ENCODE measurements at regions not wholly inside any gene's neighbourhood (a gene's known extent, or its start where the extent isn't known, plus 50 kb on each side); places are given as distances from the start of the nearest gene placed in this dataset.

DNA sequence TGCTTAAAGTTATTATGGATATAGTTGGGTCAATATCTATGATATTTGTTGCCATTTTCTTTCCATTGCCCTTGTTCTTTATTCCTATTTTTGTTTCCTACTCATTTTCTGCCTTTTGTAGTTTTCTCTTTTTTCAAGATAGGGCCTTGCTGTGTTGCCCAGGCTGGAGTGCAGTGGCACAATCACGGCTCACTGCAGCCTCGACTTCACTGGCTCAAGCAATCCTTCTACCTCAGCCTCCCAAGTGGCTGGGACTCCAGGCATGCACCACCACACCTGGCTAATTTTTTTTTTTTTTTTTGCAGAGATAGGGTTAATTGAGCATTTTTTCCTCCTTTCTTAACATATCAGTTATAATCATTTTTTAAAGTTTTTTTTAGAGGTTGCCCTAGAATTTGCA, 92.7 kb downstream of the TOMM20 start:
- Histone ChIP-seq H3K27me3 (ENCODE audit: low read length) (no peaks in the 10 kb centered on the region), H4K20me1 (ENCODE audit: insufficient read depth, low read depth, low read length) (no peaks in the 10 kb centered on the region), H3K9me2 (replicated peaks; ENCODE audit: insufficient read depth, low read length) (no peaks in the 10 kb centered on the region), H3K9ac (ENCODE audit: low read length) (no peak overlapping the region), H3K4me1 (ENCODE audit: low read length) (peaks cover 7% of the 10 kb centered on the region), H3K4me3 (ENCODE audit: low read length) (no peak overlapping the region), H3K27ac (ENCODE audit: low read length) (no peak overlapping the region), H3K4me2 (ENCODE audit: low read depth, low read length, poor library complexity, severe bottlenecking) (no peak overlapping the region), H2AFZ (ENCODE audit: low read length) (no peak overlapping the region), H3K79me2 (ENCODE audit: low read length) (no peaks in the 10 kb centered on the region), H3K9me3 (ENCODE audit: low read length) (no peaks in the 10 kb centered on the region), H3K36me3 (ENCODE audit: insufficient read depth, low read length) (no peaks in the 10 kb centered on the region)
- no peak for DNase-seq

DNA sequence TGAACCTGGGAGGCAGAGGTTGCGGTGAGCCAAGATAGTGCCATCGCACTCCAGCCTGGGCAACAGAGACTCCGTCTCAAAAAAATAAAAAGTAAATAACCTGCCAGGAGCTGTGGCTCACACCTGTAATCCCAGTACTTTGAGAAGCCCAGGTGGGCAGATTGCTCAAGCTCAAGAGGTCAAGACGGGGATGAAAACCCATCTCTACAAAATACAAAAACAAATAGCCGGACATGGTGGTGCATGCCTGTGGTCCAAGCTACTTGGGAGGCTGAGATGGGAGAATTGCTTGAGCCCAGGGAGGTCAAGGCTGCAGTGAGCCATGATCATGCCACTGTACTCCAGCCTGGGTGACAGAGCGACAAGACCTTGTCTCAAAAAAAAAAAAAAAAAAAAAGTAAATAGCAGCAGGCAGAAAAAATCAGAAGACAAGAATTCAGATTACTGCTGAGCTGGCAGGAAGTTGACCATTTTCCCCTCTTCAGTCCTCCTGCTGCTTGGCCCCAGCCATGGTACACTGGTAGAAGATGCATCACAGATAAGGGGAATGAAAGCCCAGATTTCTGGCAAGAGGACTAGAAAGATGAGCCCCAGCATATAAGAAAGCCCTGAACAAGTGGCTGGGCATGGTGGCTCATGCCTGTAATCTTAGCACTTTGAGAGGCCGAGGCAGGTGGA, 97.6 kb downstream of the TOMM20 start:
- Histone ChIP-seq H3K4me3 (ENCODE audit: low read length) (no peak overlapping the region), H3K9ac (ENCODE audit: low read length) (no peak overlapping the region), H3K79me2 (ENCODE audit: low read length) (no peaks in the 10 kb centered on the region), H3K27ac (ENCODE audit: low read length) (no peak overlapping the region), H3K9me3 (ENCODE audit: low read length) (no peaks in the 10 kb centered on the region), H3K4me2 (ENCODE audit: low read depth, low read length, poor library complexity, severe bottlenecking) (no peak overlapping the region), H2AFZ (ENCODE audit: low read length) (no peak overlapping the region), H4K20me1 (ENCODE audit: insufficient read depth, low read depth, low read length) (no peaks in the 10 kb centered on the region), H3K9me2 (replicated peaks; ENCODE audit: insufficient read depth, low read length) (no peaks in the 10 kb centered on the region), H3K4me1 (ENCODE audit: low read length) (peaks cover 7% of the 10 kb centered on the region), H3K36me3 (ENCODE audit: insufficient read depth, low read length) (no peaks in the 10 kb centered on the region), H3K27me3 (ENCODE audit: low read length) (no peaks in the 10 kb centered on the region)
- no peak for DNase-seq

DNA sequence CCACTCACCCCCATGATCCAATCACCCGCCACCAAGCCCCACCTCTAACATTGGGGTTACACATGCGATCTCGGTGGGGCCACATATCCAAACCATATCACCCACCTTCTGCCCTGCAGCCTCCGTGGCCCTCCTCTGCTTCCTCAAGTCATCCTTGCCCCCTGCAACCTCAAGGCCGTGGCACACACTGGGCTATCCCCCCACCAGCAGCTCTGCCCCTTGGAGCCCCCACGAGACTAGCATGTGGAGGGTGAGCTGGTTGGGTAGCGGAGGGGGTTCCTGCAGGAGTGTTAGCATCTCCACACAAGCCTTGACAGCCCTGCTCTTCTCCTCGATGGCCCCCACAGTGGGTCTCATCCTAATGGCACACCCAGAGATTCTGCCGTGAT, 100.8 kb downstream of the TOMM20 start:
- no peak overlapping the region for H3K9ac ChIP-seq (ENCODE audit: low read length)
- H3K27ac ChIP-seq (ENCODE audit: low read length): no peak overlapping the region
- H3K36me3 ChIP-seq (ENCODE audit: insufficient read depth, low read length): no peaks in the 10 kb centered on the region
- H3K4me1 ChIP-seq (ENCODE audit: low read length): no peaks in the 10 kb centered on the region
- H3K79me2 ChIP-seq (ENCODE audit: low read length): no peaks in the 10 kb centered on the region
- no peaks in the 10 kb centered on the region for H4K20me1 ChIP-seq (ENCODE audit: insufficient read depth, low read depth, low read length)
- H2AFZ ChIP-seq (ENCODE audit: low read length): no peak overlapping the region
- no peak for DNase-seq
- no peaks in the 10 kb centered on the region for H3K9me2 ChIP-seq (replicated peaks; ENCODE audit: insufficient read depth, low read length)
- no peak overlapping the region for H3K4me2 ChIP-seq (ENCODE audit: low read depth, low read length, poor library complexity, severe bottlenecking)
- H3K27me3 ChIP-seq (ENCODE audit: low read length): no peaks in the 10 kb centered on the region
- H3K4me3 ChIP-seq (ENCODE audit: low read length): no peak overlapping the region
- H3K9me3 ChIP-seq (ENCODE audit: low read length): no peaks in the 10 kb centered on the region

DNA sequence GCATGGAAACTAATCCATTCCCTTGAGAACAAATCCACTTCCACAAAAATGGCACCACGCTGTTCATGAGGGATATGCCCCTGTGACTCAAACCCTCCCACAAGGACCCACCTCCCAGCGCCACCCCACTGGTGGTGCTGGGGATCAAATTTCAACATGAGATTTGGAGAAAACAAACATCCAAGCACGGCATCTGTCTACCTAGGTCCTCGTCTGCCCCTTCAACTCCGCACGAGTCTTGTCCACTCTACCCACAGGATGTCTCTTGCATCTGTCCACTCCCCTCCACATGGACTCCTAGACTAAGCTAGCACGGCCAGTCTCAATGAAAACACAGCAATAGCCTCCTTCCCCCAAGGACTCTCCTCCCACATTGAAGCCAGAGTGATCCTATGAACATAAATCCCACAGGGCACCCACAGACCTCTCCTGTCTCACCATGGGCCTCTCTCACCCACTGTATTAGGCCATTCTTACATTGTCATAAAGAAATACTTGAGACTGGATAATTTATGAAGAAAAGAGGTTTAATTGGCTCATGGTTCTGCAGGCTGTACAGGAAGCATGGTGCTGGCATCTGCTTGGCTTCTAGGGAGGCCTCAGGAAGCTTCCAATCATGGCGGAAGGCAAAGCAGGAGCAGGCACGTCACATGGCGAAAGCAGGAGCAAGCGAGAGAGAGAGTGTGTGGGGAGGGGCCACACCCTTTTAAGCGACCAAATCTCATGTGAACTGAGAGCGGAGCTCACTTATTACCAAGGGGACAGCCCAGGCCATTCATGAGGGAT, 101.4 kb downstream of the TOMM20 start:
- Histone ChIP-seq H3K79me2 (ENCODE audit: low read length) (no peaks in the 10 kb centered on the region), H3K27me3 (ENCODE audit: low read length) (no peaks in the 10 kb centered on the region), H3K9me2 (replicated peaks; ENCODE audit: insufficient read depth, low read length) (no peaks in the 10 kb centered on the region), H3K9me3 (ENCODE audit: low read length) (no peaks in the 10 kb centered on the region), H3K36me3 (ENCODE audit: insufficient read depth, low read length) (no peaks in the 10 kb centered on the region), H3K4me1 (ENCODE audit: low read length) (no peaks in the 10 kb centered on the region), H3K9ac (ENCODE audit: low read length) (no peak overlapping the region), H2AFZ (ENCODE audit: low read length) (no peak overlapping the region), H3K27ac (ENCODE audit: low read length) (no peak overlapping the region), H3K4me2 (ENCODE audit: low read depth, low read length, poor library complexity, severe bottlenecking) (no peak overlapping the region), H4K20me1 (ENCODE audit: insufficient read depth, low read depth, low read length) (no peaks in the 10 kb centered on the region), H3K4me3 (ENCODE audit: low read length) (no peak overlapping the region)
- DNase-seq: no peak

DNA sequence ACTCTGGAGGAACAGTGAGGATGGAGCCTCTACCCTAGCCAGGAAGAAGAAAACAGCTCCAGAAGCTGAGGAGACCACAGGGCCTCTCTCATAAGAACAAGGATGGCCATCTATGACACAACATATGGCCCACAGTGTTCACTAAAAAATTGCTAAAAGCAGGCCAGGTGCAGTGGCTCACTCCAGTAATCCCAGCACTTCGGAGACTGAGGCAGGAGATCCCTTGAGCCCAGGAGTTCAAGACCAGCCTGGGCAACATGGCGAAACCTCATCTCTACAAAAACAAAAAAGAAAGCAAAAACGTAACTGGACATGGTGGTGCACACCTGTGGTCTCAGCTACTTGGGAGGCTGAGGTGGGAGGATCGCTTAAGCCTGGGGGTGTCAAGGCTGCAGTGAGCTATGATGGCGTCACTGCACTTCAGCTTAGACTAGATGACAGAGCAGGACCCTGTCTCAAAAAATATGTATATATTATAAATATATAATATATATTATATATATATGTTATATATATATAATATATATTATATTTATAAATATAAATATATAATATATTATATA, 103.1 kb downstream of the TOMM20 start:
- Histone ChIP-seq H3K4me2 (ENCODE audit: low read depth, low read length, poor library complexity, severe bottlenecking) (no peak overlapping the region), H3K4me3 (ENCODE audit: low read length) (no peak overlapping the region), H3K27ac (ENCODE audit: low read length) (no peak overlapping the region), H3K4me1 (ENCODE audit: low read length) (no peaks in the 10 kb centered on the region), H3K27me3 (ENCODE audit: low read length) (no peaks in the 10 kb centered on the region), H3K36me3 (ENCODE audit: insufficient read depth, low read length) (no peaks in the 10 kb centered on the region), H3K79me2 (ENCODE audit: low read length) (no peaks in the 10 kb centered on the region), H3K9ac (ENCODE audit: low read length) (no peak overlapping the region), H3K9me2 (replicated peaks; ENCODE audit: insufficient read depth, low read length) (no peaks in the 10 kb centered on the region), H2AFZ (ENCODE audit: low read length) (no peak overlapping the region), H4K20me1 (ENCODE audit: insufficient read depth, low read depth, low read length) (no peaks in the 10 kb centered on the region), H3K9me3 (ENCODE audit: low read length) (no peaks in the 10 kb centered on the region)
- no peak for DNase-seq

DNA sequence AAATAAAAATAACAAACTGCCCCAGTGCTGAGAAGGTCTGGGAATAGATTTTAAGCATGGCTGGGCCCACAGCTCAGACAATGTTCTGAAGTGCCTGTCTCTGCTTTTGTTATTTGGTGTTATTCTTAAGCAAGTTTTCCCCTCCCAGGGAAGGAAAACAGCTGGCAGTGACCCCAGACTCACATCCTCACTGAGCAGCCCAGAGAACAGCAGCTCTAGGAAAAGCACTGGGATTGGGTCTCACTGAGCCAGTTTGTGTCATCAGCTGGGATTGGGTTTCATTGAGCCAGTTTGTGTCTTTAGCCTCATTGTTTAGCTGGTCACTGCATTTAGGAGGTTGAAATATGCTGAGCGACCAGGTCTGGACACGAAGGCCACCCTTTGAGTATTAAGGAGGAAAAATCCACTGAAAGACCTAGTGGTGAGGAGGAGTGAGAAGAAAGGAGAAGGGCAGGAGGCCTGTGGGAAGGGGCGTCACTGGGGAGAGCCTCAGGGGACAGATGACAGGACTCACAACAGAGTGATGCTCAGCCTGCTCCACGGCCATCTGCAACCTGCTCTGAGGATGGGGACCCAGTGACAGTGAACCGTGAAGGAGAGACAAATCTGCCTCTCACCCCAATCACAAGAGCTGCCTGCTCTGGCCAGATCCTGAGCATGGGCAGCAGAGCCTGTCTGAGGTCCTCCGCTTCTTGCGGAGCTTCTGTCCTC, 103.8 kb downstream of the TOMM20 start:
- no peaks in the 10 kb centered on the region for H4K20me1 ChIP-seq (ENCODE audit: insufficient read depth, low read depth, low read length)
- DNase-seq: no peak
- no peaks in the 10 kb centered on the region for H3K27me3 ChIP-seq (ENCODE audit: low read length)
- H3K4me1 ChIP-seq (ENCODE audit: low read length): no peaks in the 10 kb centered on the region
- H3K4me2 ChIP-seq (ENCODE audit: low read depth, low read length, poor library complexity, severe bottlenecking): no peak overlapping the region
- H3K27ac ChIP-seq (ENCODE audit: low read length): no peak overlapping the region
- no peaks in the 10 kb centered on the region for H3K9me3 ChIP-seq (ENCODE audit: low read length)
- no peak overlapping the region for H3K4me3 ChIP-seq (ENCODE audit: low read length)
- no peaks in the 10 kb centered on the region for H3K36me3 ChIP-seq (ENCODE audit: insufficient read depth, low read length)
- H3K79me2 ChIP-seq (ENCODE audit: low read length): no peaks in the 10 kb centered on the region
- H2AFZ ChIP-seq (ENCODE audit: low read length): no peak overlapping the region
- H3K9ac ChIP-seq (ENCODE audit: low read length): no peak overlapping the region
- H3K9me2 ChIP-seq (replicated peaks; ENCODE audit: insufficient read depth, low read length): no peaks in the 10 kb centered on the region

DNA sequence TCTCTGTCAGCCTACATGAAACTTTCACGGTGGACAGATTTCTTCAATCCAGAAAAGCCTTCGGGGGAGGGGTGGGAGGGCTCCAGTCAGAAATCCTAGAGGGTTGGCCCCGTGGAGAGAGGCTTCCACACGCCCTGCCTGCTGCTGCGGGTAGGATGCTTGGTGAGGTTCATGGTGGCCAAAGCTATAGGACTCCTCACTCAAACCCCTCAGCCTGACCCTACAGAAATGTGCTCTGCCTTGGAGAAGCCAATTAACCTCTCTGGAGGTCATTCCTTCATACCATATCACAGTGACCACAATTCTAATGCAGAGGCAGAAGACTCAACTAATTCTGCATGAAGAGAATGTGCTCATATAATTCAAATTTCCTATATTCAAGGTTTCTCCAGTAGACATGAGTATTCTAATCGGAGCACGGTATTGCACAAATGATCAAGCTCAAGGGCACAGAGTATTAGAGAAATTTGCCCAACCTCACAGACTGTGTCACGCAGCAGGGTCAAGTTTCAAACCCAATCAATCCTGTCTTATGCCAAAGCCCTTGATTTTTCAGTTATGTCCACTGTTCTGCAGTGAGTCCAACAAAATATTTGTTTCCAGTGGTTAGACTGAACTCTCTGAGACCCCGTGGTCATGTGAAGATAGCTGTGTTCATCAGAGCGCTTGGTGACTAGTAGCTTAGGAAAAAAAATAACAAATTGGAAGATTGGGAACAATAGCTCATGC, 104.8 kb downstream of the TOMM20 start:
- no peaks in the 10 kb centered on the region for H3K79me2 ChIP-seq (ENCODE audit: low read length)

More for the DNA sequence above, 104.8 kb downstream of the TOMM20 start:
- Histone ChIP-seq H3K9me3 (ENCODE audit: low read length) (no peaks in the 10 kb centered on the region), H4K20me1 (ENCODE audit: insufficient read depth, low read depth, low read length) (no peaks in the 10 kb centered on the region), H3K9me2 (replicated peaks; ENCODE audit: insufficient read depth, low read length) (no peaks in the 10 kb centered on the region), H3K36me3 (ENCODE audit: insufficient read depth, low read length) (no peaks in the 10 kb centered on the region), H3K4me2 (ENCODE audit: low read depth, low read length, poor library complexity, severe bottlenecking) (no peak overlapping the region), H3K4me1 (ENCODE audit: low read length) (no peaks in the 10 kb centered on the region), H3K27me3 (ENCODE audit: low read length) (no peaks in the 10 kb centered on the region), H3K27ac (ENCODE audit: low read length) (no peak overlapping the region), H3K4me3 (ENCODE audit: low read length) (no peak overlapping the region), H2AFZ (ENCODE audit: low read length) (no peak overlapping the region), H3K9ac (ENCODE audit: low read length) (no peak overlapping the region)
- no peak for DNase-seq

Data from Karpas-422 (cell line).